Kidney epithelial cell (primary cell): ENCODE measurements at regions not wholly inside any gene's neighbourhood (a gene's known extent, or its start where the extent isn't known, plus 50 kb on each side); places are given as distances from the start of the nearest gene placed in this dataset.

ENCODE experiments used
- DNase-seq: peaks from one replicate; pipeline ENCODE4 v3.0.0-alpha.2; 2010; ENCODE audit warnings: low read depth
- H3K27me3 ChIP-seq: 2 replicates; pipeline ENCODE4 v1.6.0; 2011; ENCODE audit warnings: low read length; ENCODE audit not compliant: control insufficient read depth, insufficient read depth
- H3K36me3 ChIP-seq: 2 replicates; pipeline ENCODE4 v1.5.1; 2011; ENCODE audit warnings: low read length; ENCODE audit not compliant: control insufficient read depth, insufficient read depth
- H3K4me3 ChIP-seq: 2 replicates; pipeline ENCODE4 v1.5.1; 2011; ENCODE audit warnings: low read depth, mild to moderate bottlenecking, control low read depth, low read length
- CTCF ChIP-seq: IDR thresholded peaks from 2 replicates; pipeline ENCODE4 v1.5.1; 2011; ENCODE audit warnings: mild to moderate bottlenecking, moderate library complexity, low read length, control low read depth, inconsistent platforms; ENCODE audit not compliant: insufficient read depth, poor library complexity, severe bottlenecking

GRCh38 chr4:14079601-14080000, 452.1 kb upstream of the BOD1L1 start:
- TF ChIP-seq CTCF: no peak
- H3K36me3 ChIP-seq: no peaks in the 10 kb centered on the region
- no peak overlapping the region for H3K4me3 ChIP-seq
- DNase-seq: no peak
- H3K27me3 ChIP-seq: no peaks in the 10 kb centered on the region

- DNase-seq: no peak
- no peaks in the 10 kb centered on the region for H3K27me3 ChIP-seq
- no peaks in the 10 kb centered on the region for H3K36me3 ChIP-seq
- TF ChIP-seq CTCF: no peak
- no peak overlapping the region for H3K4me3 ChIP-seq
These were observed 455.6 kb upstream of the BOD1L1 start for GRCh38 chr4:14083150-14083549.

- H3K27me3 ChIP-seq: no peaks in the 10 kb centered on the region
- TF ChIP-seq CTCF: no peak
- no peak for DNase-seq
These were observed 457.1 kb upstream of the BOD1L1 start for GRCh38 chr4:14084598-14084997.

GRCh38 chr4:14087459-14087858, 459.9 kb upstream of the BOD1L1 start:
- Histone ChIP-seq H3K27me3 (no peaks in the 10 kb centered on the region), H3K4me3 (no peak overlapping the region), H3K36me3 (no peaks in the 10 kb centered on the region)
- no peak for TF ChIP-seq CTCF
- no peak for DNase-seq

More at GRCh38 chr4:14084598-14084997, 457.1 kb upstream of the BOD1L1 start:
- Histone ChIP-seq H3K4me3 (no peak overlapping the region), H3K36me3 (no peaks in the 10 kb centered on the region)

GRCh38 chr4:14087921-14088320, 460.4 kb upstream of the BOD1L1 start:
- Histone ChIP-seq H3K36me3 (no peaks in the 10 kb centered on the region), H3K27me3 (no peaks in the 10 kb centered on the region), H3K4me3 (no peak overlapping the region)
- TF ChIP-seq CTCF: no peak
- DNase-seq: no peak

GRCh38 chr4:14091531-14091930, 464.0 kb upstream of the BOD1L1 start:
- Histone ChIP-seq H3K36me3 (no peaks in the 10 kb centered on the region), H3K4me3 (no peak overlapping the region), H3K27me3 (no peaks in the 10 kb centered on the region)
- no peak for TF ChIP-seq CTCF
- no peak for DNase-seq
